ENCODE measurements at regions not wholly inside any gene's neighbourhood (a gene's known extent, or its start where the extent isn't known, plus 50 kb on each side); places are given as distances from the start of the nearest gene placed in this dataset.
"Not testable (repeated sequence)": the region's sequence is repeated elsewhere in the genome, so short reads cannot be mapped to it uniquely, and the experiment has no call there.

DNA sequence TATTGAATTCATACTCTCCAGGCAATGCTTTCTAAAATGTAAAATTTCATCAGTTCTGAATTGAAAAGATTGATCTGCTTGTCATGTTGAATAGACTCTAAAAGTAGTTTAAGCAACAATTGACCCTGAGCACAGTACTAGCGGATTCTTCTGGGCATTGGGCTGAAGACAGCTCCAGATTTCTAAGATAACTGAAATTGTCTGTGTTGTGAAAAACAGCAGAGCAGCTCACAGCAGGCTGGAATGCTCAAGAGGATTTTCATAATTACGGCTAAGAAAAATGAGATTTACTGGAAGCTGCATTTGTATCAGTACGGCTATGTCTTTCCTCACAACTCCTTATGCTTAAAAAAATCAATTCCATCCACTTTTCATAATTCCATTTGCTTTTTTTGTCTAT is 373.7 kb downstream of the HACE1 start:
- ATAC-seq (no peak), DNase-seq (ENCODE audit: low spot score) (no peak)
- H3K36me3 Mint-ChIP-seq: no peaks in the 10 kb centered on the region
- no peaks in the 10 kb centered on the region for H3K4me1 Mint-ChIP-seq (ENCODE audit: low read depth in 2 of 2)
- H3K27ac Mint-ChIP-seq: no peak overlapping the region
- H3K9me3 Mint-ChIP-seq: no peaks in the 10 kb centered on the region
- H3K4me3 Mint-ChIP-seq: no peak overlapping the region
- H3K27me3 Mint-ChIP-seq: no peaks in the 10 kb centered on the region

DNA sequence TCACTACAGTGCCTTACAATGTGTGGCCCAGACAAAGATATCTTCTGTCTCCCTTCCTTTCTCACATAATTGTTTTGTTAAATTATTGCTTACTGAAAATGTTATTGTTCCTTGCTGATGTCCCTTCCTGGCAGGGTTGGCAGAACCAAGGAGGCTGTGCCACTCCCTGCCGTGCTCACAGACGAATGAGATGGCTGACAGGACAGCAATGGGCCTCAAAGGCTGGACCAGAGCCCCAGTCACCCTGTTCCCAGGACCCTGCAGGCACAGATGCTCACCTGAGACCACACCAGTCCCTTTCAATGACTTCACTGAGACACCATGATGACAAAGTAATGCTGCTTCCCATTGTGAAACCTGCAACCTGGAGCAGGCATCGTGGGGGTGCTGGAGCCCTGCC is 375.1 kb downstream of the HACE1 start:
- ATAC-seq (no peak), DNase-seq (ENCODE audit: low spot score) (no peak)
- Mint-ChIP-seq H3K9me3 (no peaks in the 10 kb centered on the region), H3K36me3 (no peaks in the 10 kb centered on the region), H3K4me1 (ENCODE audit: low read depth in 2 of 2) (no peaks in the 10 kb centered on the region), H3K4me3 (no peak overlapping the region), H3K27me3 (no peaks in the 10 kb centered on the region), H3K27ac (no peak overlapping the region)

DNA sequence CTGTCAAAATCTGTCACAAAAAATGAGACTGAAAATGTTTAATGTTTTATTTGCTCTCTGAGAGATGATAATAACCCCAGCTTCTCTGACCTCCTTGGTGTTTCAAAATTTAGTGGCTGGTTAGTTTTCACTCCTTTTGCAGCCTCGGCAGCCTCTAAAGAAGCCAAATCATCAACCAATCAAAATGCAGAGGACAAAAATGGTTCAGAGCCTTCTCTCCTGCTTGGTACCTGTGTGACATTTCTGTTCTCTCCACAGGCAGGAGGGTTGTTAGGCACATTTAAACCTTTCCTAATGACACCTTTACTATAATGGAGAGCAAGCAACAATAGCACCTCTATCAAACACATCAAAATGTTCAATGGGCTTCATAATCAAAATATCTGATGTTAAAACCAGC is 375.5 kb downstream of the HACE1 start:
- Mint-ChIP-seq H3K9me3 (no peaks in the 10 kb centered on the region), H3K36me3 (no peaks in the 10 kb centered on the region), H3K27ac (no peak overlapping the region), H3K4me1 (ENCODE audit: low read depth in 2 of 2) (no peaks in the 10 kb centered on the region), H3K27me3 (no peaks in the 10 kb centered on the region), H3K4me3 (no peak overlapping the region)
- no peak for ATAC-seq
- no peak for DNase-seq (ENCODE audit: low spot score)

DNA sequence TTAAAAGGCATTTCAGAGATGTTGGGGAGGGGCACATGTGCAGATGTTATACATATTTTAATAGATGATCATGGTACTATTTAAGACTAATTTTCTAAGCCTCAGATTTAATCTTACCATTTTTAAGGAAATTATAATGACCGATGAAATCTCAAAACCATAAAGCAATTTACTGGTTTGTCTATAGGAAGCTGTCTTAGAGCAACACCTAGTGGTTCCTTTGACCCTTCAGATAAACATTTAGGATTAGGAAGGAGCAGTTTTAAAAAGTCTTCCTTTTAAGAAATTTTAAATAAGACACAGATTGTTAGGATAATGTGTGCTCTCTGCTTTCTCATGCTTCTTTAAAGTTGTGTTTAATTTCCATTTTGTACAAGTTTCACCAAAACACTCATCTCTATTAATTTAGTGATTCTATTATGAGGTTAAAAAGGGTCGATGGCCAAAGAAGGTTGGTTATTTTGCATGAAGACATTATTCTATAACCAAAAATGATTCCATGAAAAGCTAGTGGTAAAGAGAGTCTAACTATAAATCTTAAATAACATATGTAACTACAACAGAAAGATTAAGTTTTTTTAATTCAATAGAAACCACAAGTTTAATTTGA is 376.4 kb downstream of the HACE1 start:
- H3K27me3 Mint-ChIP-seq: no peaks in the 10 kb centered on the region
- ATAC-seq (no peak), DNase-seq (ENCODE audit: low spot score) (no peak)
- no peaks in the 10 kb centered on the region for H3K9me3 Mint-ChIP-seq
- no peak overlapping the region for H3K4me3 Mint-ChIP-seq
- H3K4me1 Mint-ChIP-seq (ENCODE audit: low read depth in 2 of 2): no peaks in the 10 kb centered on the region
- no peaks in the 10 kb centered on the region for H3K36me3 Mint-ChIP-seq
- no peak overlapping the region for H3K27ac Mint-ChIP-seq

DNA sequence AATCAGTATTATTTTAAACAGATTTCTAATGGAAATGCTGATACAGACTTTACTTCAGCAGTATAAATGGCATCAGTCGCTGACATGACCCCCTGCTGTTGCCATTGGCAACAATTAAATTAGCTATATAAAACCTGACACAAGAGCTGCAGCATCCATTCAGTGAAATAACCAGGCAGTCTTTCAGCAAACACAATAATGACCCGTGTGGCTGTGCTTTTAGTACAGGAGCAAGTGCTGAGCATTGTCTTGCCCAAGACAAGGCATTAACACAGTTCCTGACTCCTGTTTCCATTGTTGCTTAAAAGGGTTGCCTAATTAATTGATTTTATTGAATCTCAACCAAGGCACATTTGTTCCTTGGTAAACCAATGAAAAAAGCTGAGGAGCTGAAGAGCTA is 382.1 kb downstream of the HACE1 start:
- no peak for ATAC-seq
- Mint-ChIP-seq H3K36me3 (no peaks in the 10 kb centered on the region), H3K27me3 (peaks cover 0 to 6% of the 10 kb centered on the region in 2 donors), H3K4me3 (no peak overlapping the region), H3K9me3 (no peaks in the 10 kb centered on the region), H3K27ac (no peak overlapping the region), H3K4me1 (ENCODE audit: low read depth in 2 of 2) (no peaks in the 10 kb centered on the region)
- no peak for DNase-seq (ENCODE audit: low spot score)

DNA sequence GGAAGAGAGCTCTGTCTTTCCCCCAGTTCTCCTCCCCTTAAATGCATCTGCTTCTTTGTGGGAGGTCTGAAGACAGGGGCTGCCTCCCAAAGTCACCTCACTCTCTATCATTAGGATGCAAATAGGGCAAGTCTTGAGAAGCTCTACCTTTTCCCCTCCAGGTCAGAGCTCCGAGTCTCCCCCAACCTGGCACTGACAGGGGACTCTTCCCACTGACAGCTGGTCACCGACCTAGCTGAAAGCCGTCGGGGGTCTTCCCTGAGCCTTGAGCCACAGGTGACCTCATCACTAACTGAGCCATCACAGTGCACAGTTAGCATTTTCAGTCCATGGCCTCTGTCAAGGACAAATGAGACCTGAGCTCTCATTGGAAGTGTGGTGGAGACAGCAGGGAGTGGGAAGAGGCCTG is 386.7 kb downstream of the HACE1 start:
- DNase-seq (ENCODE audit: low spot score) (no peak), ATAC-seq (peak in 1 of 2 donors; percentile 31)
- H3K4me3 Mint-ChIP-seq: no peak overlapping the region
- peaks cover 0 to 6% of the 10 kb centered on the region in 2 donors for H3K27me3 Mint-ChIP-seq
- no peak overlapping the region for H3K27ac Mint-ChIP-seq
- no peaks in the 10 kb centered on the region for H3K36me3 Mint-ChIP-seq
- no peaks in the 10 kb centered on the region for H3K4me1 Mint-ChIP-seq (ENCODE audit: low read depth in 2 of 2)
- peaks cover 1% of the 10 kb centered on the region for H3K9me3 Mint-ChIP-seq

DNA sequence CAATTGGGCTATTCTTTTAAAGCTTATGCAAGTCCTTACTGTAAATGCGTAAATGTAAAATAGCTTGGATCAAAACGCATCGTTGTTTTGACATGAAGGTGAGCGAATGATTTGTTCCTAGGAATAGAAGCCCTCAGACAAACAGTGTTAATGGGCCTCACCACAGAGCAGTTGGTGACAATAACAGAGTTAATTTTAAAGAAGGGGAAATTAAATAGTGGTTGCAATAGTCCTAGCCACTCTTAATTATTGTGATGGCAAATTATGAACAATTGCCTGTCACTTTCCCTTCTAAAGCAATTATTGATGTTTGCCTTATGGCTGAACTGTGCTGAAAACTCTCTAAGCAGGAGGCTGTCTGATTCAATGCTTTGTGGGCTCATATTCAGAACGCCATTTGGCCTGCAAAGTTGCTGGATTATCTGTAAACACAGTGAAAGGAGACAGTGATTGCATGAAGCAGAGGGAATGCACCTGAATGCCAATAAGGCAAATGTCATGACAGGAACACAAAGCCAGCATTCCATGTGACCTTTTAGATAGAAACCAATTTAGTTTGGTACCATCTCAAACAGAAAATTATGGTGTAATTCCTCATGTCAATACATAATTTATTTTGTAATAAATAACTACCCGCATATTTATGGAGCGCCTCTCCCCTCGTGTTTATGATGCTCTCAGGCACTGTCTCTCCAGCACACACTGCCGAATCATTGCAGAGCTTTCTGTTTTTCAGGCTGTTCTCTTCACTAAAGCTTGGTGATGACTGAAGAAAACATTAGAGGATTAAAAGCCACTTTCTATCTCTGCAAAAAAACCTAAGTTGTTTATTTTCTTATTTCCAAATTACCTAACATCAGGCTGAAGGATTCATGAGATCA is 387.5 kb downstream of the HACE1 start:
- ATAC-seq (no peak), DNase-seq (ENCODE audit: low spot score) (no peak)
- Mint-ChIP-seq H3K36me3 (no peaks in the 10 kb centered on the region), H3K4me3 (no peak overlapping the region), H3K27me3 (peaks cover 0 to 6% of the 10 kb centered on the region in 2 donors), H3K4me1 (ENCODE audit: low read depth in 2 of 2) (no peaks in the 10 kb centered on the region), H3K9me3 (peaks cover 3% of the 10 kb centered on the region), H3K27ac (no peak overlapping the region)

DNA sequence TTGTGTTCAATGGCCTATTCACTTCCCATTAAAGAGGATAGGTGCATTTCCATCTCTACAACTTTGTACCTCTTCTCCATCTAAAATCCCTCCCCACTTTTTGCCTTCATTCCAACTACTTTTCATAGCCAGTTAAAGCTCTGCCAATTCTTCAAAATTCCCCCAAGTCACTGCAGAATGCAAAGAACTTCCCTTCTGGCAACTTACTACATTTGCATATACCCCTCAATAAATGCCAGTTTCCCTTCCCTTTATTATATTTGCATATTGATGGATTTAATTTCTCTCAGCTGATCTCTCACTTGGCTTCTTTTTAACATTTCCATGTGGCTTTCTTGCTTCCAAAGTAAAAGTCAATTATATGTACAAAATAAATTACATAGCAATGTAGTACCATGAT is 393.4 kb downstream of the HACE1 start:
- ATAC-seq: no peak
- Mint-ChIP-seq H3K4me1 (ENCODE audit: low read depth in 2 of 2) (no peaks in the 10 kb centered on the region), H3K27me3 (no peaks in the 10 kb centered on the region), H3K36me3 (no peaks in the 10 kb centered on the region), H3K9me3 (peaks cover 3% of the 10 kb centered on the region), H3K4me3 (no peak overlapping the region), H3K27ac (no peak overlapping the region)
- no peak for DNase-seq (ENCODE audit: low spot score)

DNA sequence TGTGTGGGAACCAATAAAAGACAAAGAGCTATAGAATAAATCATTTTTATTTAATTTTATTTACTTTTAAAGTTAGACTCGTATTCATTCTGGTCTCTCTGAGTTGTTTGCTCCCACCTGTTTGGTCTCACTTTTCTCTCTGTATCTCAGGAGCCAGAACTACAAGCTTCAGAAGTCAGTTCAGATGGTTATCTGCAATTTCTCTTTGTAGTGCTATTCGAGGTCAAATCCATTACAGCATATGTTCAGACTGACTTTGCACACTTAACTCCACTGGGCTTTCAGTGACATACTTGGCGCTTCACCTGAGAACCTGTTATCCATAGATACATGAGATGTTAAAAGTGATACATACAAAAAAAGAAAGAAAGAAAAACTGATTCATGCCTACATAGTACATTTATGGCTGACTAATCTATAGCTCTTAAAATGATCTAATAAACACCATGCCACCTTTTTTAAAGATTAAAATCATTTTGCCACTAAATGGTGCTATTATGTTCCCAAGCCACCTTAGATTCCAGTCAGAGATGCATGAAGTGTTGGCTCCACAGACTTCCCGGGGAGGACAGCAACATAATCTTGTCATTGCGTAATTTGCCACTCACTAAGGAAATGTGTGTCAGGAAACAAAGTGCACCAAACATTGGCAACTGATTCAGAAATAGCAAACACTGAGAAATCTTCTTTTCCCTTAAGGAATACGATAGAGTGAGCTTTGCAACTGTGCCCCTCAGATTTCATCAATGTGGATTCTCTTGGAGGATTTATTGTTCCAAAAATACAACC is 396.7 kb downstream of the HACE1 start:
- Mint-ChIP-seq H3K27ac (no peak overlapping the region), H3K36me3 (no peaks in the 10 kb centered on the region), H3K9me3 (peaks cover 2% of the 10 kb centered on the region), H3K4me1 (ENCODE audit: low read depth in 2 of 2) (no peaks in the 10 kb centered on the region), H3K27me3 (no peaks in the 10 kb centered on the region), H3K4me3 (no peak overlapping the region)
- ATAC-seq (no peak), DNase-seq (ENCODE audit: low spot score) (no peak)

DNA sequence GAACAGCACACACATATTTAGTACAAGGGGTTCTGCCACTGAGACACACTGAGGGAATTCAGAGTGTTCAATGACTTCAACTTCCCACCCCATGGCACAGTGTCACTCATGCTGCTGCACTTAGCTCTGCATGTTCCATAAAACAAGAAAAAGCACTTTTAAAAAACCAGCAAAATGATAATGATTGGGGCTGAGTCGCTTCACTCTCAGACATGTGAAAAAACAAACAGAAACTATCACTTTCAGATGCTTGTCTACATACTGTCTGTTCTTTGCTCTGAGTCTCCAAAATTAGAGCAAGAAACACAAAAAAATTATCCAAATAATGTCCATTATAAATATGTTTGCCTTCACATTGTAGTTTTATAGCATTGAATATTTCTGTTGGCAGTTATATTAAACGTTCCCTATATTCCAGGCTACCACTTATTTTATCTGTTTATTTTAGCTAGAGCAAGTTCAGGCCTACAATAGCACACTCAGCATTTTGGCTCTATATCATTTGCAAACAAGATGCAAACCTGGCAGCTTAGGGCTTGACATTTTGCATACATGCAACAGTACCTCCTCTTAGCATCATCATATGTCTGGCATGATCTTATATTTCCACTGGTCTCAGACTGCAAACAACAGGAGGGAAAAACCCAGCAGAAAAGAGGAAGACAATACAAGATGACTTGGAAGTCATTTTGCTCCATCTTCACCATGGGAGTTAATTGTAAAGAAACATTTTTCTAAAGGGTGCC is 398.8 kb downstream of the HACE1 start:
- H3K27me3 Mint-ChIP-seq: no peaks in the 10 kb centered on the region
- no peaks in the 10 kb centered on the region for H3K4me1 Mint-ChIP-seq (ENCODE audit: low read depth in 2 of 2)
- no peak for ATAC-seq
- no peak overlapping the region for H3K4me3 Mint-ChIP-seq
- H3K36me3 Mint-ChIP-seq: no peaks in the 10 kb centered on the region
- H3K27ac Mint-ChIP-seq: no peak overlapping the region
- no peaks in the 10 kb centered on the region for H3K9me3 Mint-ChIP-seq
- DNase-seq (ENCODE audit: low spot score): no peak

DNA sequence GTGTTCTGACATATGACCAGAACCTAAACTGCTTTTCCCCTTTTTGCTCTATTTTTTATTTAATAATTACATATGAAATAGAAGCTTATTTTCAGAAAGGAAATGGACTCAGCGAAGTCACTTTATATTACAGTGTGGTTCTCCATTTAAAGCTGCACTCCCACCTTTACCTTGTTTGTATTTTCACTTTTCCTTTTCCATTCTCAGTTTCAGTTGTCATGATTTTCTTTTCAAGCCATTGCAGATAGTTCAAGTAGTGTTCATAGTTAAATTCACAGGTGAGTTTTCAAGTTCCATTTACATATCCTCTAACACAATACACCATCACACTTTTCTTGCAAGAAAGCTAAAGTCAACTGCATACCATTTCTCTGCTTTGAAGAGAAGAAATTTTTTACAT is 400.2 kb downstream of the HACE1 start:
- Mint-ChIP-seq H3K36me3 (no peaks in the 10 kb centered on the region), H3K4me1 (ENCODE audit: low read depth in 2 of 2) (no peaks in the 10 kb centered on the region), H3K9me3 (no peaks in the 10 kb centered on the region), H3K27me3 (no peaks in the 10 kb centered on the region), H3K27ac (no peak overlapping the region), H3K4me3 (no peak overlapping the region)
- DNase-seq (ENCODE audit: low spot score) (no peak), ATAC-seq (no peak)

DNA sequence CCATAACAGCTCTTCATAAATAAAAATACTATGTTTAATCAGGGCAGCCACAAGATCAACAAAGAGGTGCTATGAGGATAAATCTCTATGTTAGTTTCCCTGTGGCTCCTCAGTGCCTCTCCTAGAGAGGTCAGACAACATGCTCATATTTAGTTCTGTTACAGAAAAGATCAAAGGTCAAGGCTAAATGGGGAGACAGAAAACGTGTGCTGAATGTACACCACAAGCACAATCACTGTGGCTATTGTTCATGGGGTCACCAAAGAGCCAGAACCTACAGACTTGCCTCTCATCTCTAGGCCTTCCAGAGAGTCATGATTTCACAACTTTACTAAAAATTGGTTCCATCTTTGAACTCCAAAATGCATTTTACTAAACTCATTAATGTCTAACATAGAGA is 409.8 kb downstream of the HACE1 start:
- DNase-seq (ENCODE audit: low spot score) (no peak), ATAC-seq (no peak)
- peaks cover 2% of the 10 kb centered on the region for H3K9me3 Mint-ChIP-seq
- no peak overlapping the region for H3K4me3 Mint-ChIP-seq
- H3K4me1 Mint-ChIP-seq (ENCODE audit: low read depth in 2 of 2): no peaks in the 10 kb centered on the region
- H3K36me3 Mint-ChIP-seq: no peaks in the 10 kb centered on the region
- H3K27me3 Mint-ChIP-seq: no peaks in the 10 kb centered on the region
- no peak overlapping the region for H3K27ac Mint-ChIP-seq

DNA sequence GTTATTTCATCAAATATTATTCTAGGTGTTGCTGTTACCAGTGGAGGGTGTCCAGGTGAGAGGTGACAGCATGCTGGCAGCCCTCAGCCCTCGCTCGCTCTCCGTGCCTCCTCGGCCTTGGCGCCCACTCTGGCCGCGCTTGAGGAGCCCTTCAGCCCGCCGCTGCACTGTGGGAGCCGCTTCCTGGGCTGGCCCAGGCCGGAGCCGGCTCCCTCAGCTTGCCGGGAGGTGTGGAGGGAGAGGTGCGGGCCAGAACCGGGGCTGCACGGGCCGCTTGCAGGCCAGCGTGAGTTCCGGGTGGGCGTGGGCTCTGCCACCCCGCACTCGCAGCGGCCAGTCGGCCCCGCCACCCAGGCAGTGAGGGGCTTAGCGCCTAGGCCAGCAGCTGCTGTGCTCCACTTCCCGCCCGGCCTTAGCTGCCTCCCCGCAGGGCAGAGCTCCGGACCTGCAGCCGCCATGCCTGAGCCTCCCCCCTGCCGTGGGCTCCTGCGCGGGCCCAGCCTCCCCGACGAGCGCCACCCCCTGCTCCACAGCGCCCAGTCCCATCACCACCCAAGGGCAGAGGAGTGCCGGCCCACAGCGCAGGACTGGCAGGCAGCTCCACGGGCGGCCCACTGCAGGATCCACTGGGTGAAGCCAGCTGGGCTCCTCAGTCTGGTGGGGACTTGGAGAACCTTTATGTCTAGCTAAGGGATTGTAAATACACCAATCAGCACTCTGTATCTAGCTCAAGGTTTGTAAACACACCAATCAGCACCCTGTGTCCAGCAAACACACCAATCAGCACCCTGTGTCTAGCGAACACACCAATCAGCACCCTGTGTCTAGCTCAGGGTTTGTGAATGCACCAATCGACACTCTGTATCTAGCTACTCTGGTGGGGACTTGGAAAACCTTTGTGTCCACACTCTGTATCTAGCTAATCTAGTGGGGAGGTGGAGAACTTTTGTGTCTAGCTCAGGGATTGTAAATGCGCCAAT is 413.3 kb downstream of the HACE1 start:
- H3K27me3 Mint-ChIP-seq; ATAC-seq; H3K4me1 Mint-ChIP-seq (ENCODE audit: low read depth in 2 of 2); H3K27ac Mint-ChIP-seq; H3K36me3 Mint-ChIP-seq; H3K4me3 Mint-ChIP-seq; DNase-seq (ENCODE audit: low spot score); H3K9me3 Mint-ChIP-seq: not testable (repeated sequence)

Measured in natural killer cell treated with Interleukin-12 subunit alpha and Interleukin-12 subunit beta and Interleukin-15 and Interleukin-18, amount 100 ng/mL, for 72 hours (primary cell).